KOPT-K1 (cell line): ENCODE measurements at regions not wholly inside any gene's neighbourhood (a gene's known extent, or its start where the extent isn't known, plus 50 kb on each side); places are given as distances from the start of the nearest gene placed in this dataset.
"Not testable (repeated sequence)": the region's sequence is repeated elsewhere in the genome, so short reads cannot be mapped to it uniquely, and the experiment has no call there.

ENCODE experiments used
- H3K27ac ChIP-seq: fragments of 200-600 bp; sonication (generic); 2 replicates; pipeline ENCODE4 v1.5.1; 2016; ENCODE audit warnings: antibody characterized with exemption, mild to moderate bottlenecking, low read depth, low read length; ENCODE audit not compliant: poor library complexity, severe bottlenecking
- H3K36me3 ChIP-seq: fragments of 200-600 bp; sonication (generic); 2 replicates; pipeline ENCODE4 v1.5.1; 2017; ENCODE audit warnings: antibody characterized with exemption, mild to moderate bottlenecking, low read length, moderate library complexity; ENCODE audit not compliant: insufficient read depth
- H3K9me3 ChIP-seq: fragments of 200-600 bp; sonication (generic); 2 replicates; pipeline ENCODE4 v1.5.1; 2017; ENCODE audit warnings: antibody characterized with exemption, low read length, mild to moderate bottlenecking; ENCODE audit not compliant: insufficient read depth, poor library complexity, severe bottlenecking

GRCh38 chr5:143648696-143649095, 163.3 kb upstream of the HMHB1 start:
- Histone ChIP-seq H3K27ac (no peak overlapping the region), H3K36me3 (no peaks in the 10 kb centered on the region), H3K9me3 (peaks cover 2% of the 10 kb centered on the region)

DNA sequence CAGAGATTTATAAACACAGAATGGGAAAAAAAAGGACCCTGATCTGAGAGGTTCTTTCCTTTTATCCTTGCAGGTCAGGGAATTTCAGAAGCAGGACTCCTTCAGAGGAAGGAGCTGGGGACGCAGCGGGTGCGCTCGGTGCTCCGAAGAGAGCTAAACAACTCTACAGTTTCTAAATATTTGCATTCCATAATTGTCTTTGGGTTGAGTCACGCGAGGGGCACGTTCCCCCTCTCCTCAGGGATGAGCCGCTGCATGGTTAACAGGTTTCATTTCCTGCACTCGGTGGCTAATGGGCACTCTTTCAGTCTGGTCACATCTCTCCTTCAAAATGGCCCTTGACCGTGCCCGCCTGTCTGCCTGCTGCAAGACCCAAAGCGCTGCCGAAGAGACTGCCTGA, 165.0 kb upstream of the HMHB1 start:
- Histone ChIP-seq H3K27ac (no peak overlapping the region), H3K36me3 (no peaks in the 10 kb centered on the region), H3K9me3 (no peaks in the 10 kb centered on the region)

DNA sequence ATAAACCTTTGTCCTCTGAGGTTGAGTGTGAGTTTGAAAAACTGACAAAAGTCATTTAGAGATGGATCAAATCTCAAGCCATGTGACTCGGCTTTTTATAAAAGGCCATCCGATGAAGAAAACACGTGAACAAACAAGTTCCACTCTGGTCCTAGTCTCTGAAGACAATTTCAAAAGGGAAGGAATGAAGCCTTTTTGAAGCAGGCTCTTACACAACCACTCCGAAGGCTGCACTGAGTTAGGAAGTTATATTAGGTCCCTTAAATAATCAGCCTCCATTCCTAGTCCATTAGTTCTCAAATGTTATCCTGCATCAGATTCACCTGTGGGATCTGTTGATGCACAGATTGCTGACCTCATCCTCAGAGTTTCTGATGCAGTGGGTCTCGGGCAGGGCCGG, 166.6 kb upstream of the HMHB1 start:
- Histone ChIP-seq H3K9me3 (no peaks in the 10 kb centered on the region), H3K27ac (no peak overlapping the region), H3K36me3 (no peaks in the 10 kb centered on the region)

DNA sequence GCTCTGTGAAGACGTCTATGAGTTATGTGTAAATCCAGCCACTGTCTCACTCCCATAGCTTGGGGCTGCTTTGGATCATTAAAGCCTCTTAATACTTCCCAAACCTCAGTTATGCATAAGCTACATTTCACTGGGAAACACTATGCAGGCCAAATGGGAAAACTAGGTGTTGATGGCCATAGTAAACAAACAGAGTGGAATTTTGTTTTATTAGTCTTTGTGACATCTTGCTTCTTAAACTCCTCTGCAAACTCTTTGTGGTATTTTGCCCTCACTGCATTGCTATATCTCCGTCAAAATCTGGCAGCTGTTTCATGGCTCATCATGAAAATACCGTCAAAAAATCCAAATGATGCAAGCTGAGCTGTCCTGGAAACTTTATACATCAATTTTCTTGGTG, 167.2 kb upstream of the HMHB1 start:
- no peak overlapping the region for H3K27ac ChIP-seq
- no peaks in the 10 kb centered on the region for H3K9me3 ChIP-seq
- no peaks in the 10 kb centered on the region for H3K36me3 ChIP-seq

DNA sequence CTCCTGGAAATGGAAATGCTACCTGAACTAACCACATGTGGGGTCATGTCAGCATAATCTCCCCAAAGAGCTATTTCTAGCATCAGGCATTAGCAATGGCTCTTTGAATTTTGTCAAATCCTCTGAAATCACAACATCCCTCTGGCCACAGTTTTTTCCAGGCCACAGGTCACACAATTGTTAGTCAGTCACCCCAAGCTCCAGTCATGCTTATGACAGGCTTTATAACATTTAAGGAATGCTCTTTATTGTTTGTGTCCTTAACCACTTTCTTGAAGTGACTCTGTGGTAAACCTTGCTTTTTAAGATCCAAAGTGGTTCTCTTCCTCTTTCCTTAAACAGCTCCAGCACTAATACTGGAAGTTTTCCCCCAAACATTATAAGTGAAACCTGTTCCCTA, 169.2 kb upstream of the HMHB1 start:
- Histone ChIP-seq H3K27ac (no peak overlapping the region), H3K36me3 (no peaks in the 10 kb centered on the region)

DNA sequence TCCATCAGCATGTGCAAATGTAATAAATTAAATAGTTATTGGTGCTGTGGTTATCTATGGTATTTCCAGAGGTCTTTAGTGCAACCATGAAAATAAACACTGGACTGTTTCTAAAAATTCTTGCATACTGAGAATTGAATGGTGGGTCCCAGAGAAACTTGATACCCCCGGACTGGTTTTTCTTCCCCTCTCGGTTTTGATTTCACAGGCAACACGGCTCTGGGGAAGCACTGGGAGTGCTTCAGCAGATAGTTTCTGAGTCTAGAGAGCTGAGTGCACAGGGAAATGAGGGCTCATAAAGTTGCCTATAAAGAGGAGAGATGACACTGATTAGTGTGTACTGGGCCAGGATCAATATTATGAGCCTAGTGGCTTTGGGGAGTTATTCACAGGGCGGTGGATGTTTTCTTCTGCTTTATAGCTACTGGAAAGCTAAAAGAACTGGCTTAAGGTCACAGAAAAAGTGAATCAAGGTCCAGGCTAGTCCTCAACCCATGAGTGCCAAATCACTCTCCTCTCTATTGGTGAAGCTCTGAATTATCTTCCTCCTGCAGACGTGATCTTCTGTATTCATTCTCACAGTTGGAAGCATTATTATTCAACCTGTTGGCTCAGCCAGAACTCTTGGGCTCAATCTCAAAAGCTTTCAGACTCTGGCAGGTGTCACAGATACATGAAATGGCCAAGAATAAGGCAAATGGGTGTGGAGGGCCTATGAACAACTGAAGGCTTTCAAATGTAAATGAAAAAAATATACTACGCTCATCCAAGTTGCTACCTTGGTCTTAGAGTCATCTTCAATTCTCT, 170.2 kb upstream of the HMHB1 start:
- no peaks in the 10 kb centered on the region for H3K9me3 ChIP-seq
- H3K27ac ChIP-seq: no peak overlapping the region
- no peaks in the 10 kb centered on the region for H3K36me3 ChIP-seq

More for the DNA sequence above, 169.2 kb upstream of the HMHB1 start:
- H3K9me3 ChIP-seq: no peaks in the 10 kb centered on the region

GRCh38 chr5:143638654-143639053, 173.3 kb upstream of the HMHB1 start:
- Histone ChIP-seq H3K27ac (no peak overlapping the region), H3K9me3 (no peaks in the 10 kb centered on the region), H3K36me3 (no peaks in the 10 kb centered on the region)

DNA sequence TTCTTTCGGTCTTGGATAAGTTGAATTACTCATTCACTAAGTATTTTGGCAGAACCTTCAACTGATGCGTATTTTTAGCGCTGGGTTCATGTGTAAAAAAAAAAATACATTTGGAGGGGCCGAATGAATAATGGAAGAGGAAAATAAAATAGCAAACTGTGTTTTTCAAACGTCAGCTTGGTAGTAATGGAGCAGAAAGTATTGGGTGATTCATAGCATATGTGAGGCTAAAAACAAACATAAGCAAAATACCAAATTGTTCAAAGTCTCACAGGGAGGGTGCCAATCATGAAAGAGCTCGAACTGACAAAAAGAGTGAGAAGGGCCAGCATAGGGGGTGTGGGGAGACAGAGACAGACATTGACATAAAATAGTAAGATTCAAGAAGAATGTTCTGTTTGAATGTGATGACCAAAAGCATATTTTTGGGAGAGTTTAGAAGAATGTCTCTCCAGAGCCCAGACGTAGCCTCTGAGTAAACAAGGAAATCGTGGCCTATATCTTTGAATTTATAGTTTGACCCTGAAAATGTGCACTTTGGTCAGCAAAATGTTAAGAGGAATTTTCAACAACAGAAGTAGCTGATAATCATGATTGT, 174.9 kb upstream of the HMHB1 start:
- Histone ChIP-seq H3K27ac (no peak overlapping the region), H3K9me3 (no peaks in the 10 kb centered on the region), H3K36me3 (no peaks in the 10 kb centered on the region)

GRCh38 chr5:143635888-143636287, 176.1 kb upstream of the HMHB1 start:
- Histone ChIP-seq H3K27ac (no peak overlapping the region), H3K9me3 (no peaks in the 10 kb centered on the region), H3K36me3 (no peaks in the 10 kb centered on the region)

DNA sequence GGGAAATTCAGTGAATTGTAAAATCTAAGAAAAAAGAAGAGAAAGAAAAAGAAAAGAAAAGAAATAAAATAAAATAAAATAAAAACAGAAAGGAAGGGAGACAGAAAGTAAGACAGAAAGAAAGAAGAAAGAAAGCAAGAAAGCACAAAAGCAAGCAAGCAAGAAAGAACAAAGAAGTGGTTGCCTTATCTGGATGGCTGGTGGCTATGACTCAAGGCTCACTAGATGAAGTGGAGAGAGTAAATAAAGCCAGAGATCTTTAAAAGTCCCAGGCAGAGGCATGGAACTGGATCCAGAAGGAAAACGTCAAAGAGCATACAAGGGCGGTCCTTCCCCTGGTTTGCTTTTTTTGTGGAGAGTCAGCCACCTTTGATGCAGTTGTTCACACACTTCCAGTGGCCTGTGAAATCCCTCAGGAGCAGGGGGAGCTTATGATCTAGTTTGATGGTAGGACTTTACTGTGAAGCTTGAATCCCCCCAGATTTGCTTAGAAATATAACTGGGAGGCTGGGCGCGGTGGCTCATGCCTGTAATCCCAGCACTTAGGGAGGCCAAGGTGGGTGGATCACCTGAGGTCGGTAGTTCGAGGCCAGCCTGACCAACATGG, 176.7 kb upstream of the HMHB1 start:
- Histone ChIP-seq H3K9me3 (no peaks in the 10 kb centered on the region), H3K27ac (no peak overlapping the region), H3K36me3 (no peaks in the 10 kb centered on the region)

DNA sequence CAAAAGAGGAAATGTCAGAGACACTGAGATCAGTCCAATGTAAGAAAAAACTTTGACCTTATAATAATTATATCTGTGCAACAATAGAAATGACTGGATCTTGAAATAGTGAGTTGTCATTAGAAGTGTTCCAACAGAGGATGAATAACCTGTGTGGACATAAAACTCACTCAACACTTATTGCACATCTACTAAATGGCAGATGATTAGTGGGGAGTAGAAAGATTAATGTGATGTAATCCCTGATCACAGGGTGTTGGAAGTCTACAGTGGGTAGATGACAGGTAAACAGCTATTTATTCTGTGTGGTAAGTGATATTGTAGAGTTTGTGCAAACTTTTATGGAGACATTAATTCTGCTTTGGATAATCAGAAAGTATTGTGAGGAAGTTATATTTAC, 177.3 kb upstream of the HMHB1 start:
- Histone ChIP-seq H3K27ac (no peak overlapping the region), H3K36me3 (no peaks in the 10 kb centered on the region), H3K9me3 (no peaks in the 10 kb centered on the region)

DNA sequence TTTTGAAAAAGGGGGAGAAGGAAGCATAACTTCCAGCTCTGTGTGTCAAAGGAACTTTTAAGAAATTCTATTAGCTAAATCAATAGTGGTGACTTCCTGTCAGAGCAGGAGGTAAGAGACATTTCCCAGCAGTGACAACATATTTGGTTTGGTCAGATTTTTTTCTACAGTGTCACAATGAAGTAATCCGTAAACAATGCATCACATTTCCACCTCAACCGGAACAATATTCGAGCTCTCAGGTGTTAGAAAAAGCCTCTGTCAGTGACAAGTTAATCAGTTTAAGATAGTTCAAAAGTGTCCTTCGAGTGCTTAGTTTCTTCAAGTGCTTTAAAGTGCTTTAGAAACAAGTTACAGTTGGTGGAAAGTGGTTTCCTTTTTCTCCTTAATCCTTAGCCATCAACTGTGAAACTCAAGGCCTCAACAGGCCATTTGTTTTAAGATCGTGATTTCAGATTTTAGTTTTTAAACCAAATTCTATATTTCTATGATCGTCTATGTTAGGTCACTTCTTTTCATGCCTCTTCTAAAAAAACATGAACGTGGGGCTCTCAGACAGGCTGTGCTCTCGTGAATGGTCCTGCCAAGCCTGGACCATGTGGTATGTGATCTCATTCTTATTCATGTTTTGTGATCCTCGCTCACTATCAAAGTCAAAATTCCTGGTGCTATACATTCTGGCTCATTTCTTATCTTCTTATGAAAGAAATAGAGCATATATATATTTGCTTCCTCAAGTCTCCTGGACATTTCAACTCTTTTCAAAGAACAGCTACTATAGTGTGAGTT, 181.9 kb upstream of the HMHB1 start:
- no peaks in the 10 kb centered on the region for H3K9me3 ChIP-seq
- no peaks in the 10 kb centered on the region for H3K36me3 ChIP-seq
- H3K27ac ChIP-seq: no peak overlapping the region

DNA sequence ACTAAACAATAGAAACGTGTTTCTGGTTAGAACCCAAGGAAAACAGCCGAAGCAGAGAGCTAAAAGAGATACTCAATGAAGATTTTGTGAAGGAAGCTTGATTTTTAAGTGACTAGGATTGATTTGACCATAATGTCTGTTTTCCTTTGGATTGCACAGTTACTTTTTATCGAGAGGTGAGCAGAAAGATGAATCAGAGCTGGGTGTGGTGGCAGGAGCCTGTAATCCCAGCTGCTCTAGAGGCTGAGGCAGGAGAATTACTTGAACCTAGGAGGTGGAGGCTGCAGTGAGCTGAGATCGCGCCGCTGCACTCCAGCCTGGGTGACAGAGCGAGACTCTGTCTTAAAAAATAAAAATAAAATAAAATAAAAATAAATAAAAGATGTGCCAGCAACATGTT, 186.9 kb upstream of the HMHB1 start:
- not testable (repeated sequence) for H3K9me3 ChIP-seq, H3K36me3 ChIP-seq, H3K27ac ChIP-seq

DNA sequence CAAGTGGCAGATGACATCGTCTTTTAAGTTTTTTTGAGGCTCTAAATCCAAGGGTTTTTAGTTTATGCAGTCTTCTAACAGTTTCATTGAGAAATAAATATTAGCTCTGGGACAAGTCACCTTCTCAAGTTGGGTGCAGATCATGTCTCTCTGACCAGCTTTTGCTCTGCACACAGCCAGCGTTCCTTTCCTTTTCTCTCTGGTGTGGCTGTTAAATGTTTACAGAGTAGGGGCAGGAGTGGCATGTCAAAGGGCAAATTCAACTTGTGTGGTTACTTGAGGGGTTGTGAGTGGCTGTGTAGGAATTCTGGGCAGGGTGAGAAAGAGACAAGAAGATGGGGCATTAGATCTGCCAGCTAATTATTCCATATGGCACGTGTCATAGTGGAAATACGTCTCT, 187.5 kb upstream of the HMHB1 start:
- Histone ChIP-seq H3K9me3 (no peaks in the 10 kb centered on the region), H3K27ac (no peak overlapping the region), H3K36me3 (no peaks in the 10 kb centered on the region)

DNA sequence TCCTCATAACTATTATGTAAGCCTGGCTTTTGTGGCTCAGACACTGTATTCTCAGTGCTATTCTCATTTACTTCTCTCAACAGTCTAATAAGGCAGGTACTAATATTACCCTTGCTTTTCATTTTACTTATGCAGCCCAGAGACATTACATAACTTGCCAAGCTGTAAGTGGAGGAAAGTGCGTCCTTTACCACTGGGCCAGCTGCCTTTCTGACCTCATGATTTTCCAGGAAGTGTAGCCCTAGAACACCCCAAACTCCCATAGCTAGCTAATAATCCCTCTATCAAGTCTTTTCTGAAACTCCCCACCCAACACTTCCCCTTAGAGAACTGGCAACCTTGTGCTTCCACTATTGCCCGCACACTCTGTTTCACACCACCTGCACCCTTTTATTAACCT, 192.9 kb upstream of the HMHB1 start:
- no peaks in the 10 kb centered on the region for H3K36me3 ChIP-seq
- no peak overlapping the region for H3K27ac ChIP-seq
- H3K9me3 ChIP-seq: no peaks in the 10 kb centered on the region
